WTC11 (cell line): ENCODE measurements at regions not wholly inside any gene's neighbourhood (a gene's known extent, or its start where the extent isn't known, plus 50 kb on each side); places are given as distances from the start of the nearest gene placed in this dataset.

ENCODE experiments used
- ATAC-seq: fragments of 200-7000 bp; cut with Tn5 transposase; 2 replicates; pipeline ENCODE4 v1.10.0; 2021; ENCODE audit warnings: mild to moderate bottlenecking, moderate library complexity
- CTCF ChIA-PET: fragments of 300-600 bp; sonication (Branson Sonifier 250); formaldehyde crosslinking; loops from one replicate; lab custom pipeline; 2021; ENCODE audit warnings: antibody characterized with exemption; lab: Charles Lee
- POLR2A ChIA-PET: fragments of 350-600 bp; sonication (Branson Sonifier 250); formaldehyde crosslinking; loops from one replicate; lab custom pipeline; 2021; ENCODE audit warnings: antibody characterized with exemption; lab: Charles Lee
- DNase-seq: peaks from one replicate; pipeline ENCODE4 v3.0.0; 2021; ENCODE audit warnings: low spot score
- H3K27ac Mint-ChIP-seq: 2 replicates; pipeline ENCODE4 v1.8.0; 2021; ENCODE audit warnings: mixed read lengths
- H3K27me3 Mint-ChIP-seq: 2 replicates; pipeline ENCODE4 v1.8.0; 2021; ENCODE audit warnings: low read depth, mild to moderate bottlenecking, moderate library complexity, mixed read lengths
- H3K36me3 Mint-ChIP-seq: 2 replicates; pipeline ENCODE4 v1.8.0; 2021; ENCODE audit warnings: mixed read lengths
- H3K4me1 Mint-ChIP-seq: 2 replicates; pipeline ENCODE4 v1.8.0; 2022; ENCODE audit warnings: mixed read lengths
- H3K4me3 Mint-ChIP-seq: 2 replicates; pipeline ENCODE4 v1.8.0; 2021; ENCODE audit warnings: mild to moderate bottlenecking, moderate library complexity, mixed read lengths
- H3K9me3 Mint-ChIP-seq: 2 replicates; pipeline ENCODE4 v1.8.0; 2021; ENCODE audit warnings: mixed read lengths
- ATF1 ChIP-seq: sonication (generic); formaldehyde crosslinking; IDR thresholded peaks from 2 replicates; pipeline ENCODE4 v1.8.1; 2023; ENCODE audit warnings: mild to moderate bottlenecking, moderate library complexity, missing genetic modification reagents
- CREB1 ChIP-seq: sonication (generic); formaldehyde crosslinking; IDR thresholded peaks from 2 replicates; pipeline ENCODE4 v1.8.0; 2023; ENCODE audit warnings: mild to moderate bottlenecking, missing genetic modification reagents
- CREM ChIP-seq: sonication (generic); formaldehyde crosslinking; IDR thresholded peaks from 2 replicates; pipeline ENCODE4 v1.8.1; 2022; ENCODE audit warnings: mild to moderate bottlenecking, missing genetic modification reagents, moderate library complexity
- EMX1 ChIP-seq: fragments of 250-450 bp; sonication (Bioruptor Pico); IDR thresholded peaks from 2 replicates; pipeline ENCODE4 v1.8.0; 2021; ENCODE audit warnings: mild to moderate bottlenecking
- FOXJ3 ChIP-seq: sonication (generic); formaldehyde crosslinking; IDR thresholded peaks from 2 replicates; pipeline ENCODE4 v1.9.0; 2021; ENCODE audit warnings: missing genetic modification reagents, mild to moderate bottlenecking, borderline replicate concordance
- GTF2I ChIP-seq: fragments of 250-450 bp; sonication (Bioruptor Pico); conservative IDR thresholded peaks from 2 replicates; pipeline ENCODE4 v1.4.0; 2021; ENCODE audit warnings: mild to moderate bottlenecking
- IRF2 ChIP-seq: sonication (generic); formaldehyde crosslinking; IDR thresholded peaks from 2 replicates; pipeline ENCODE4 v1.8.0; 2022; ENCODE audit warnings: low read depth, missing genetic modification reagents, borderline replicate concordance
- KAT7 ChIP-seq: sonication (generic); formaldehyde crosslinking; IDR thresholded peaks from 2 replicates; pipeline ENCODE4 v1.8.1; 2023; ENCODE audit warnings: missing genetic modification reagents, mild to moderate bottlenecking, borderline replicate concordance
- PRRX2 ChIP-seq: fragments of 250-450 bp; sonication (Bioruptor Pico); IDR thresholded peaks from 2 replicates; pipeline ENCODE4 v1.8.0; 2021; ENCODE audit warnings: mild to moderate bottlenecking
- TEAD1 ChIP-seq: sonication (generic); formaldehyde crosslinking; IDR thresholded peaks from 2 replicates; pipeline ENCODE4 v1.8.0; 2022; ENCODE audit warnings: mild to moderate bottlenecking, missing genetic modification reagents
- TP53 ChIP-seq: sonication (generic); formaldehyde crosslinking; IDR thresholded peaks from 2 replicates; pipeline ENCODE4 v1.8.1; 2023; ENCODE audit warnings: mild to moderate bottlenecking, missing genetic modification reagents
- ZBTB21 ChIP-seq: sonication (generic); formaldehyde crosslinking; IDR thresholded peaks from 2 replicates; pipeline ENCODE4 v1.8.1; 2023; ENCODE audit warnings: mild to moderate bottlenecking, missing genetic modification reagents, borderline replicate concordance
- ZNF121 ChIP-seq: sonication (generic); formaldehyde crosslinking; IDR thresholded peaks from 2 replicates; pipeline ENCODE4 v1.8.0; 2023; ENCODE audit warnings: missing genetic modification reagents
- TF ChIP-seq, protein P1 (sequence below): sonication (generic); formaldehyde crosslinking; IDR thresholded peaks from 2 replicates; pipeline ENCODE4 v1.8.0; 2022; ENCODE audit warnings: mild to moderate bottlenecking, missing genetic modification reagents
- TF ChIP-seq, protein P2 (sequence below): sonication (generic); formaldehyde crosslinking; IDR thresholded peaks from 2 replicates; pipeline ENCODE4 v1.8.1; 2022; ENCODE audit warnings: mild to moderate bottlenecking, missing genetic modification reagents, moderate library complexity, borderline replicate concordance
- TF ChIP-seq, protein P3 (sequence below): sonication (generic); formaldehyde crosslinking; IDR thresholded peaks from 2 replicates; pipeline ENCODE4 v1.8.1; 2023; ENCODE audit warnings: mild to moderate bottlenecking, missing genetic modification reagents
- TF ChIP-seq, protein P4 (sequence below): fragments of 250-450 bp; sonication (Bioruptor Pico); IDR thresholded peaks from 2 replicates; pipeline ENCODE4 v1.9.0; 2021; ENCODE audit warnings: mild to moderate bottlenecking
- TF ChIP-seq, protein P5 (sequence below): sonication (generic); formaldehyde crosslinking; IDR thresholded peaks from 2 replicates; pipeline ENCODE4 v1.8.0; 2022; ENCODE audit warnings: missing genetic modification reagents
- TF ChIP-seq, protein P6 (sequence below): sonication (generic); formaldehyde crosslinking; conservative IDR thresholded peaks from 2 replicates; pipeline ENCODE4 v1.8.1; 2022; ENCODE audit warnings: mild to moderate bottlenecking, missing genetic modification reagents

DNA sequence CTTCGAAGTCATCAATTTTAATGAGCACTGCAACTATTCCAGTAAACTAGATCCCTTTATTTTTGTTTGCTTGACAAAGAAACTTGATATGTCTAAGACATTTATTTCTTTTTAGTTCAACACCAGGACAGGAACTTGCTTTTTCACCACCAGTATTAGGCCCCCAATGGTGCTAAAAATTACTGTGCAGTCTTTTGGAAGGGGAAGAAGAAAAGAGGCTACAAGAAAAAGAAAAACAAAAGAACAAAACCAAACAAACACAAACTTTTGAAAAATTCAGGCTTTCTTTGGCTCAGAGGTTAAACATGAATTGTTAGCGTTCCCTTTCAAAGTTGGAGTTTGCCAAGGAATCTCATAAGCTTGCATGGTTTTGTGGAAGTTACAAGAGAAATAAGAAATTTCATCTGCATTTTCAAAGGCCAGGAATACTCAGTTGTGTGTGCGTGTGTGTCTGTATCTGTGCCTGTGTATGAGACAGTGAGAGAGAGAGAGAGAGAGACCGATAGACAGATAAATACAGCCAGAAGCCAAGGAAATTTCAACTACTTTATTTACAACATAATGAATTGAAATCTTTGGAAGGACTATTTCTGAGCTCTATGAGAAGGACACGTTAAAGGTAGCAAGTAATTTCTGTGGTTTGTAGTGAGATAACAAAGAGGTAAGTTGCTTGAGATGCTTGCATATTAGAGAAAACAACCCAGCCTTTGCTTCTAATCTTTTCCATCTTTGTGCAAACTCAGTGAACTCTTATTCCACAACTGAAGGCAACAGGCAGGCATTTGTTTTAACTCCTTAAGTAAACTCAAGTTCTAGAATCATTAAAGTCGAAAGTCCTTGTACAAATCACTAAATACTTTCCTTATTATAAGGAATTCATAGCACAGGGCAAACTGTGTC is 171.0 kb upstream of the CITED2 start:
- ChIA-PET CTCF (no interaction called here), POLR2A (no interaction called here)
- Mint-ChIP-seq H3K4me3 (no peak overlapping the region), H3K36me3 (no peaks in the 10 kb centered on the region), H3K27me3 (no peaks in the 10 kb centered on the region), H3K27ac (no peak overlapping the region), H3K4me1 (peaks cover 61% of the 10 kb centered on the region), H3K9me3 (no peaks in the 10 kb centered on the region)
- ATAC-seq (no peak), DNase-seq (no peak)
- no peak for TF ChIP-seq CREB1 (CRISPR knock-in tag)
- TF ChIP-seq EMX1 (CRISPR knock-in tag) = no peak
- no peak for TF ChIP-seq IRF2 (CRISPR knock-in tag)
- TF ChIP-seq, protein P1, sequence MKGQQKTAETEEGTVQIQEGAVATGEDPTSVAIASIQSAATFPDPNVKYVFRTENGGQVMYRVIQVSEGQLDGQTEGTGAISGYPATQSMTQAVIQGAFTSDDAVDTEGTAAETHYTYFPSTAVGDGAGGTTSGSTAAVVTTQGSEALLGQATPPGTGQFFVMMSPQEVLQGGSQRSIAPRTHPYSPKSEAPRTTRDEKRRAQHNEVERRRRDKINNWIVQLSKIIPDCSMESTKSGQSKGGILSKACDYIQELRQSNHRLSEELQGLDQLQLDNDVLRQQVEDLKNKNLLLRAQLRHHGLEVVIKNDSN (CRISPR knock-in tag) = no peak
- no peak for TF ChIP-seq ZNF121 (CRISPR knock-in tag)
- no peak for TF ChIP-seq PRRX2 (CRISPR knock-in tag)
- TF ChIP-seq, protein P2, sequence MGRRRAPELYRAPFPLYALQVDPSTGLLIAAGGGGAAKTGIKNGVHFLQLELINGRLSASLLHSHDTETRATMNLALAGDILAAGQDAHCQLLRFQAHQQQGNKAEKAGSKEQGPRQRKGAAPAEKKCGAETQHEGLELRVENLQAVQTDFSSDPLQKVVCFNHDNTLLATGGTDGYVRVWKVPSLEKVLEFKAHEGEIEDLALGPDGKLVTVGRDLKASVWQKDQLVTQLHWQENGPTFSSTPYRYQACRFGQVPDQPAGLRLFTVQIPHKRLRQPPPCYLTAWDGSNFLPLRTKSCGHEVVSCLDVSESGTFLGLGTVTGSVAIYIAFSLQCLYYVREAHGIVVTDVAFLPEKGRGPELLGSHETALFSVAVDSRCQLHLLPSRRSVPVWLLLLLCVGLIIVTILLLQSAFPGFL (CRISPR knock-in tag) = no peak
- TF ChIP-seq CREM (CRISPR knock-in tag) = no peak
- TF ChIP-seq, protein P3, sequence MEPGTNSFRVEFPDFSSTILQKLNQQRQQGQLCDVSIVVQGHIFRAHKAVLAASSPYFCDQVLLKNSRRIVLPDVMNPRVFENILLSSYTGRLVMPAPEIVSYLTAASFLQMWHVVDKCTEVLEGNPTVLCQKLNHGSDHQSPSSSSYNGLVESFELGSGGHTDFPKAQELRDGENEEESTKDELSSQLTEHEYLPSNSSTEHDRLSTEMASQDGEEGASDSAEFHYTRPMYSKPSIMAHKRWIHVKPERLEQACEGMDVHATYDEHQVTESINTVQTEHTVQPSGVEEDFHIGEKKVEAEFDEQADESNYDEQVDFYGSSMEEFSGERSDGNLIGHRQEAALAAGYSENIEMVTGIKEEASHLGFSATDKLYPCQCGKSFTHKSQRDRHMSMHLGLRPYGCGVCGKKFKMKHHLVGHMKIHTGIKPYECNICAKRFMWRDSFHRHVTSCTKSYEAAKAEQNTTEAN (CRISPR knock-in tag) = no peak
- no peak for TF ChIP-seq TP53 (CRISPR knock-in tag)
- TF ChIP-seq ZBTB21 = no peak
- TF ChIP-seq, protein P4, sequence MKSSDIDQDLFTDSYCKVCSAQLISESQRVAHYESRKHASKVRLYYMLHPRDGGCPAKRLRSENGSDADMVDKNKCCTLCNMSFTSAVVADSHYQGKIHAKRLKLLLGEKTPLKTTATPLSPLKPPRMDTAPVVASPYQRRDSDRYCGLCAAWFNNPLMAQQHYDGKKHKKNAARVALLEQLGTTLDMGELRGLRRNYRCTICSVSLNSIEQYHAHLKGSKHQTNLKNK (CRISPR knock-in tag) = no peak
- TF ChIP-seq ATF1 (CRISPR knock-in tag) = no peak
- no peak for TF ChIP-seq GTF2I (CRISPR knock-in tag)
- TF ChIP-seq, protein P5, sequence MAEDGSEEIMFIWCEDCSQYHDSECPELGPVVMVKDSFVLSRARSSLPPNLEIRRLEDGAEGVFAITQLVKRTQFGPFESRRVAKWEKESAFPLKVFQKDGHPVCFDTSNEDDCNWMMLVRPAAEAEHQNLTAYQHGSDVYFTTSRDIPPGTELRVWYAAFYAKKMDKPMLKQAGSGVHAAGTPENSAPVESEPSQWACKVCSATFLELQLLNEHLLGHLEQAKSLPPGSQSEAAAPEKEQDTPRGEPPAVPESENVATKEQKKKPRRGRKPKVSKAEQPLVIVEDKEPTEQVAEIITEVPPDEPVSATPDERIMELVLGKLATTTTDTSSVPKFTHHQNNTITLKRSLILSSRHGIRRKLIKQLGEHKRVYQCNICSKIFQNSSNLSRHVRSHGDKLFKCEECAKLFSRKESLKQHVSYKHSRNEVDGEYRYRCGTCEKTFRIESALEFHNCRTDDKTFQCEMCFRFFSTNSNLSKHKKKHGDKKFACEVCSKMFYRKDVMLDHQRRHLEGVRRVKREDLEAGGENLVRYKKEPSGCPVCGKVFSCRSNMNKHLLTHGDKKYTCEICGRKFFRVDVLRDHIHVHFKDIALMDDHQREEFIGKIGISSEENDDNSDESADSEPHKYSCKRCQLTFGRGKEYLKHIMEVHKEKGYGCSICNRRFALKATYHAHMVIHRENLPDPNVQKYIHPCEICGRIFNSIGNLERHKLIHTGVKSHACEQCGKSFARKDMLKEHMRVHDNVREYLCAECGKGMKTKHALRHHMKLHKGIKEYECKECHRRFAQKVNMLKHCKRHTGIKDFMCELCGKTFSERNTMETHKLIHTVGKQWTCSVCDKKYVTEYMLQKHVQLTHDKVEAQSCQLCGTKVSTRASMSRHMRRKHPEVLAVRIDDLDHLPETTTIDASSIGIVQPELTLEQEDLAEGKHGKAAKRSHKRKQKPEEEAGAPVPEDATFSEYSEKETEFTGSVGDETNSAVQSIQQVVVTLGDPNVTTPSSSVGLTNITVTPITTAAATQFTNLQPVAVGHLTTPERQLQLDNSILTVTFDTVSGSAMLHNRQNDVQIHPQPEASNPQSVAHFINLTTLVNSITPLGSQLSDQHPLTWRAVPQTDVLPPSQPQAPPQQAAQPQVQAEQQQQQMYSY (CRISPR knock-in tag) = no peak
- TF ChIP-seq FOXJ3 (CRISPR knock-in tag) = no peak
- no peak for TF ChIP-seq TEAD1 (CRISPR knock-in tag)
- TF ChIP-seq KAT7 (CRISPR knock-in tag) = no peak
- TF ChIP-seq, protein P6, sequence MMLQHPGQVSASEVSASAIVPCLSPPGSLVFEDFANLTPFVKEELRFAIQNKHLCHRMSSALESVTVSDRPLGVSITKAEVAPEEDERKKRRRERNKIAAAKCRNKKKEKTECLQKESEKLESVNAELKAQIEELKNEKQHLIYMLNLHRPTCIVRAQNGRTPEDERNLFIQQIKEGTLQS (CRISPR knock-in tag) = no peak
